Naive thymus-derived CD4-positive, alpha-beta T cell (primary cell): ENCODE measurements at regions not wholly inside any gene's neighbourhood (a gene's known extent, or its start where the extent isn't known, plus 50 kb on each side); places are given as distances from the start of the nearest gene placed in this dataset.

ENCODE experiments used
- ATAC-seq: fragments of 150-1000 bp; cut with Tn5 transposase; 2 replicates; pipeline ENCODE4 v1.10.0; 2021; ENCODE audit warnings: mild to moderate bottlenecking, moderate library complexity
- CTCF ChIA-PET: fragments of 350-600 bp; sonication (Branson Sonifier 250); formaldehyde crosslinking; loops from one replicate; lab custom pipeline; 2021; ENCODE audit warnings: antibody characterized with exemption; lab: Charles Lee
- POLR2A ChIA-PET: fragments of 350-600 bp; sonication (Branson Sonifier 250); formaldehyde crosslinking; loops from one replicate; lab custom pipeline; 2021; ENCODE audit warnings: antibody characterized with exemption, inconsistent platforms; lab: Charles Lee
- DNase-seq, 9 donors: peaks; one replicate each; pipeline versions ENCODE4 v3.0.0 to v3.0.0-alpha.2; 2020 to 2022; ENCODE audit warnings: mixed read lengths in 1 of 9
- H3K27ac ChIP-seq: one replicate; pipeline ENCODE4 v1.7.0; 2013; ENCODE audit warnings: mild to moderate bottlenecking, low read depth, low read length, moderate library complexity
- H3K27me3 ChIP-seq, 2 donors: one replicate each; pipeline ENCODE4 v1.7.0; 2013; ENCODE audit warnings: low read length in 2 of 2, mild to moderate bottlenecking in 2 of 2, moderate library complexity in 2 of 2; ENCODE audit not compliant: control insufficient read depth in 2 of 2, insufficient read depth in 2 of 2
- H3K36me3 ChIP-seq, 3 experiments: 1 replicate in 2 of 3; 2 replicates in 1 of 3; pipeline ENCODE4 v1.7.0; 2013; ENCODE audit warnings: low read length in 3 of 3, mild to moderate bottlenecking in 3 of 3, moderate library complexity in 1 of 3; ENCODE audit not compliant: insufficient read depth in 3 of 3, control insufficient read depth in 2 of 3
- H3K4me1 ChIP-seq, 2 donors: one replicate each; pipeline ENCODE4 v1.7.0; 2013; ENCODE audit warnings: low read length in 2 of 2, mild to moderate bottlenecking in 2 of 2, moderate library complexity in 1 of 2; ENCODE audit not compliant: control insufficient read depth in 2 of 2, insufficient read depth in 2 of 2
- H3K4me3 ChIP-seq: 2 replicates; pipeline ENCODE4 v1.7.0; 2013; ENCODE audit warnings: mild to moderate bottlenecking, low read length
- H3K9me3 ChIP-seq, 3 experiments: 1 replicate in 2 of 3; 2 replicates in 1 of 3; pipeline ENCODE4 v1.7.0; 2013; ENCODE audit warnings: low read length in 3 of 3; ENCODE audit not compliant: control insufficient read depth in 2 of 3
- H3K27ac Mint-ChIP-seq, 9 donors: one replicate each; pipeline ENCODE4 v1.8.0; 2020 to 2022; ENCODE audit warnings: mixed read lengths in 9 of 9, mild to moderate bottlenecking in 8 of 9, moderate library complexity in 5 of 9, inconsistent platforms in 2 of 9
- H3K27me3 Mint-ChIP-seq, 5 donors: one replicate each; pipeline ENCODE4 v1.8.0; 2021 to 2022; ENCODE audit warnings: mixed read lengths in 5 of 5, mild to moderate bottlenecking in 1 of 5
- H3K36me3 Mint-ChIP-seq, 5 donors: one replicate each; pipeline ENCODE4 v1.8.0; 2020 to 2022; ENCODE audit warnings: mixed read lengths in 5 of 5, mild to moderate bottlenecking in 3 of 5, inconsistent platforms in 1 of 5
- H3K4me1 Mint-ChIP-seq, 7 donors: one replicate each; pipeline ENCODE4 v1.8.0; 2020 to 2022; ENCODE audit warnings: mixed read lengths in 7 of 7, mild to moderate bottlenecking in 3 of 7, inconsistent platforms in 1 of 7
- H3K4me3 Mint-ChIP-seq, 10 donors: one replicate each; pipeline ENCODE4 v1.8.0; 2020 to 2022; ENCODE audit warnings: mild to moderate bottlenecking in 10 of 10, mixed read lengths in 10 of 10, moderate library complexity in 6 of 10, inconsistent platforms in 2 of 10
- H3K9me3 Mint-ChIP-seq, 11 donors: one replicate each; pipeline ENCODE4 v1.8.0; 2020 to 2022; ENCODE audit warnings: mixed read lengths in 11 of 11, mild to moderate bottlenecking in 4 of 11, inconsistent platforms in 1 of 11, moderate library complexity in 1 of 11
- intact Hi-C, 2 donors: fragments of 100-400 bp; cut with micrococcal nuclease; formaldehyde crosslinking; loops; one replicate each; pipeline ENCODE4 v1.15.1; 2023

GRCh38 chr15:92831655-92832328 is 68.3 kb upstream of the CHD2 start:
- peak; percentile 53 to 98 (median 86) for DNase-seq
- Histone ChIP-seq H3K4me1 (peaks cover 31 to 53% of the 10 kb centered on the region in 2 donors), H3K4me3 (peak overlapping the region; percentile 21), H3K36me3 (no peaks in the 10 kb centered on the region), H3K9me3 (no peaks in the 10 kb centered on the region), H3K27ac (peak overlapping the region; percentile 81), H3K27me3 (no peaks in the 10 kb centered on the region)
- H3K36me3 Mint-ChIP-seq: no peaks in the 10 kb centered on the region
- POLR2A ChIA-PET: interaction anchor here (0.6 to 8.5 kb wide), 22 partner anchors 11 to 95 kb away, joined by 3 to 396 read pairs (median 18); partner anchors contain the start of gene CHD2
- CTCF ChIA-PET: interaction anchor here (0.6 to 5.1 kb wide), 12 partner anchors 10 to 90 kb away, joined by 3 to 38 read pairs (median 4); no protein-coding TSS in a partner anchor
- H3K4me1 Mint-ChIP-seq: peaks cover 26 to 61% (median 50%) of the 10 kb centered on the region in 7 donors
- H3K27me3 Mint-ChIP-seq: no peaks in the 10 kb centered on the region
- intact Hi-C loops: loop anchor here (1.0 kb wide), 9 partner anchors 11 to 87 kb away; partner anchors contain the start of gene CHD2 (in 2 of the 2)
- peaks cover 0 to 2% (median 0%) of the 10 kb centered on the region in 11 donors for H3K9me3 Mint-ChIP-seq
- H3K27ac Mint-ChIP-seq: peak overlapping the region; percentile 92 to 98 (median 97)
- H3K4me3 Mint-ChIP-seq: peak overlapping the region; percentile 74 to 91 (median 81)
- ATAC-seq: peak; percentile 94

DNA sequence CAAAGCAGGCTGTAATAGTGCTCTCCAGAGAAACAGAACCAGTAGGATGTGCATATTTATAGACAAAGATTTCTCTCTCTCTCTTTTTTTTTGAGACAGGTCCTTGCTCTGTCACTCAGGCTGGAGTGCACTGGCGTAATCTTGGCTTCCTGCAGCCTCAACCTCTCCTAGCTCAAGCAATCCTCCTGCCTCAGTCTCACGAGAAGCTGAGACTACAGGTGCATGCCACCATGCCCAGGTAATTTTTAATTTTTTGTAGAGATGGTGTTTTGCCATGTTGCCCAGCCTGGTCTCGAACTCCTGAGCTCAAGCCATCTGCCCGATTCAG is 67.1 kb upstream of the CHD2 start:
- intact Hi-C loops: no loop called here
- Histone ChIP-seq H3K27me3 (no peaks in the 10 kb centered on the region), H3K36me3 (no peaks in the 10 kb centered on the region), H3K27ac (peak overlapping the region; percentile 81), H3K4me1 (peaks cover 31 to 54% of the 10 kb centered on the region in 2 donors), H3K9me3 (no peaks in the 10 kb centered on the region), H3K4me3 (peak overlapping the region; percentile 21)
- CTCF ChIA-PET: interaction anchor here (1.0 to 5.1 kb wide), 3 partner anchors 10 to 48 kb away, joined by 3 to 38 read pairs (median 16); no protein-coding TSS in a partner anchor
- Mint-ChIP-seq H3K4me1 (peaks cover 26 to 68% (median 56%) of the 10 kb centered on the region in 7 donors), H3K27ac (peak overlapping the region; percentile 92 to 98 (median 97)), H3K27me3 (no peaks in the 10 kb centered on the region), H3K36me3 (no peaks in the 10 kb centered on the region), H3K4me3 (peak overlapping the region; percentile 11 to 91 (median 80)), H3K9me3 (peaks cover 0 to 2% (median 0%) of the 10 kb centered on the region in 11 donors)
- ATAC-seq (no peak), DNase-seq (peak in 4 of 9 donors; percentile 23 to 47 (median 38))
- POLR2A ChIA-PET: interaction anchor here (1.8 to 8.5 kb wide), 12 partner anchors 10 to 85 kb away, joined by 14 to 396 read pairs (median 60); partner anchors contain the start of gene CHD2

DNA sequence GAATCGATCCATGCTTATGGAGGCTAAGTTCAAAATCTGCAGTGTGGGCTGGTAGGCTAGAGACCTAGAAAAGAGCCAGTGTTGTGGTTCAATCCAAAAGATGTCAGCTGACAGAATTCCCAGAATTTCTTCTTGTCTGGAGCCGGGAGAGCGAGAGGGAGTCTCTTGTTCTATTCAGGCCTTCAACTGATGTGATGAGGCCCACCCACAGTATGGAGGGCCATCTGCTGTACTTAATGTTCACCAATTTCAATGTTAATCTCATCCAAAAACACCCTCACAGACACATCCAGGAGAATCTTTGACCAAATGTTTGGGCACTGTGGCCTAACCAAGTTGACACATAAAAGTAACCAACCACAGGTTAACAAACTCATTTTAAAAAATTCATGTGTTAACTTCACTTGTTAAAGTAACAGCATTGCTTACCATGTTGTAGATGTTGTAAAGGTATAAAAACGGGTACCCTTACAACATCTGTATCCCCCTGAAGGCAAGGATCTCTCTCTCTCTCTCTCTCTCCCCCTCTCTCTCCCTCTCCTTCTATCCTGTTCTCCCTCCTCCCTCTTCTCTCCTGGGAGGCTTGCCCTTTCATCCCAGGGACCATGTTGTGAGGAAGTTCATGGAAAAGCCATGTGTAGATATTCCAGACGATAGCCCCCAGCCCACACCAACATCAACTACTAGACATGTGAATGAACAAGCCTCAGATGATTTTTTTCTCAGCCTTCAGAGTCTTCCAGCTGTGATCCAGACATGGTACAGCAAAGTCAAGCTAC is 66.4 kb upstream of the CHD2 start:
- ATAC-seq: no peak
- H3K36me3 Mint-ChIP-seq: no peaks in the 10 kb centered on the region
- Histone ChIP-seq H3K27me3 (no peaks in the 10 kb centered on the region), H3K9me3 (no peaks in the 10 kb centered on the region), H3K4me1 (peaks cover 31 to 60% of the 10 kb centered on the region in 2 donors), H3K36me3 (no peaks in the 10 kb centered on the region), H3K4me3 (no peak overlapping the region), H3K27ac (peak overlapping the region; percentile 81)
- intact Hi-C loops: no loop called here
- ChIA-PET CTCF (interaction anchor here (0.7 to 5.1 kb wide), 4 partner anchors 10 to 47 kb away, joined by 3 to 38 read pairs (median 10); no protein-coding TSS in a partner anchor), POLR2A (interaction anchor here (0.8 to 8.5 kb wide), 13 partner anchors 10 to 85 kb away, joined by 3 to 396 read pairs (median 47); partner anchors contain the start of gene CHD2)
- H3K4me3 Mint-ChIP-seq: peak overlapping the region; percentile 11 to 91 (median 71)
- H3K27ac Mint-ChIP-seq: peak overlapping the region; percentile 92 to 98 (median 97)
- H3K9me3 Mint-ChIP-seq: peaks cover 0 to 2% (median 0%) of the 10 kb centered on the region in 11 donors
- H3K4me1 Mint-ChIP-seq: peaks cover 30 to 74% (median 62%) of the 10 kb centered on the region in 7 donors
- DNase-seq: no peak
- H3K27me3 Mint-ChIP-seq: no peaks in the 10 kb centered on the region

DNA sequence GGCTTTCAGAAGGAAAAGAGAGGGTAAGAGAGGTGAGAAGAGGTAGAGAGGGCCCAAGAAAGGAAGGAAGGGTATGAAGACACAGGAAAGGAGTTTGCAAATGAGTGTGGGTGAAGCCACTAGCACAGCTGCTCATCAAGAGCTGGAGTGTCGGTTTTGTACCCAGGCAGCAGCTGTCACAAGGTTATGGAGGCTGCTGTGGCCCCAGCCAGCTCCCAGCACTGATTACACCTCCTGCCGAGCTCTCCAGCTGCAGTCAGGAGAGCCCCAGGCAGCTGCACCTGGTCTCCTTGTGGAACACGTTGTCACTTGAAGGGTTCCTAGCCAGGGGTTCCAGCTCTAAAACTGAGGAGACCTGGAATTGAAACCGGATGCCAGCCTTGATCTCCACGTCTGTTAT is 60.4 kb upstream of the CHD2 start:
- intact Hi-C loops: no loop called here
- Histone ChIP-seq H3K4me1 (peaks cover 8 to 49% of the 10 kb centered on the region in 2 donors), H3K27me3 (no peaks in the 10 kb centered on the region), H3K36me3 (no peaks in the 10 kb centered on the region), H3K4me3 (peak overlapping the region; percentile 1), H3K9me3 (no peaks in the 10 kb centered on the region), H3K27ac (peak overlapping the region; percentile 61)
- Mint-ChIP-seq H3K4me1 (peaks cover 23 to 75% (median 63%) of the 10 kb centered on the region in 7 donors), H3K4me3 (peak overlapping the region; percentile 52 to 77 (median 70)), H3K36me3 (peaks cover 0 to 2% (median 0%) of the 10 kb centered on the region in 5 donors), H3K9me3 (no peaks in the 10 kb centered on the region), H3K27me3 (no peaks in the 10 kb centered on the region), H3K27ac (peak overlapping the region; percentile 67 to 92 (median 90))
- DNase-seq (no peak), ATAC-seq (no peak)
- ChIA-PET CTCF (interaction anchor here (1.0 to 1.1 kb wide), 2 partner anchors 30 to 44 kb away, joined by 3 read pairs; no protein-coding TSS in a partner anchor), POLR2A (interaction anchor here (0.9 to 21.9 kb wide), 14 partner anchors 7 to 76 kb away, joined by 3 to 550 read pairs (median 5); partner anchors contain the start of gene CHD2)

DNA sequence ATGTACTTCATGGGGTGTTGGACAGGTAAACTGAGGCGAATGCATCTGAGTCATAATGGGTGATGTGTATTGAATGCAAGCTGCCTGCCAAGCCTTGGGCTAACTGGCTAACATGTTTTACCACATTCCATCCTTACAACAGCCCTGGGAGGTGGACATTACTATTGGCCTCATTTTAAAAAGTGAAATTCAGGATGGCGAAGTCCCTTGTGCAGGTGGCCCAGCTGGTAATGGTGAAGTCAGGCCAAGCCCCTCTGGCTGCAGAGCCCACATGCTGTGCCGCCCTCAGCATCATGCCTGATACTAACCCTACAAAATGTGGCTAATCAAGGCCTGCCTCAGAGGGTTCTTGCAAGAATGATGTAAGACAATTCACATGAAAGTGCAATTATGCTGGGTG is 60.0 kb upstream of the CHD2 start:
- no peak for DNase-seq
- no peak overlapping the region for H3K4me3 ChIP-seq
- no peak for ATAC-seq
- H3K27ac ChIP-seq: peak overlapping the region; percentile 61
- H3K9me3 ChIP-seq: no peaks in the 10 kb centered on the region
- CTCF ChIA-PET: interaction anchor here (0.6 to 1.1 kb wide), 3 partner anchors 31 to 45 kb away, joined by 3 read pairs; no protein-coding TSS in a partner anchor
- intact Hi-C loops: no loop called here
- POLR2A ChIA-PET: interaction anchor here (0.9 to 21.9 kb wide), 14 partner anchors 7 to 76 kb away, joined by 3 to 550 read pairs (median 5); partner anchors contain the start of gene CHD2
- peaks cover 13 to 52% of the 10 kb centered on the region in 2 donors for H3K4me1 ChIP-seq
- H3K4me3 Mint-ChIP-seq: peak overlapping the region; percentile 23 to 77 (median 68)
- H3K27me3 ChIP-seq: no peaks in the 10 kb centered on the region
- H3K36me3 Mint-ChIP-seq: peaks cover 0 to 2% (median 0%) of the 10 kb centered on the region in 5 donors
- peaks cover 26 to 75% (median 63%) of the 10 kb centered on the region in 7 donors for H3K4me1 Mint-ChIP-seq
- H3K27ac Mint-ChIP-seq: peak overlapping the region; percentile 67 to 92 (median 90)
- H3K9me3 Mint-ChIP-seq: no peaks in the 10 kb centered on the region
- no peaks in the 10 kb centered on the region for H3K27me3 Mint-ChIP-seq
- H3K36me3 ChIP-seq: no peaks in the 10 kb centered on the region

GRCh38 chr15:92843326-92843725 is 56.8 kb upstream of the CHD2 start:
- POLR2A ChIA-PET: interaction anchor here (0.7 to 21.9 kb wide), 10 partner anchors 10 to 65 kb away, joined by 3 to 550 read pairs (median 5); no protein-coding TSS in a partner anchor
- ATAC-seq: no peak

More at GRCh38 chr15:92843326-92843725, 56.8 kb upstream of the CHD2 start:
- Histone ChIP-seq H3K4me1 (peaks cover 20 to 74% of the 10 kb centered on the region in 2 donors), H3K27me3 (no peaks in the 10 kb centered on the region), H3K27ac (peak overlapping the region; percentile 70), H3K9me3 (no peaks in the 10 kb centered on the region), H3K4me3 (no peak overlapping the region), H3K36me3 (no peaks in the 10 kb centered on the region)
- peak overlapping the region; percentile 75 to 98 (median 97) for H3K27ac Mint-ChIP-seq
- no peaks in the 10 kb centered on the region for H3K9me3 Mint-ChIP-seq
- DNase-seq: no peak
- intact Hi-C loops: no loop called here
- peak overlapping the region in 8 of 10 donors; percentile 21 to 88 (median 76) for H3K4me3 Mint-ChIP-seq
- no peaks in the 10 kb centered on the region for H3K27me3 Mint-ChIP-seq
- CTCF ChIA-PET: interaction anchor here (0.9 to 1.1 kb wide), 2 partner anchors 10 to 19 kb away, joined by 3 to 7 read pairs; no protein-coding TSS in a partner anchor
- H3K36me3 Mint-ChIP-seq: peaks cover 0 to 5% (median 0%) of the 10 kb centered on the region in 5 donors
- peaks cover 37 to 91% (median 81%) of the 10 kb centered on the region in 7 donors for H3K4me1 Mint-ChIP-seq
